ENCODE measurements at regions not wholly inside any gene's neighbourhood (a gene's known extent, or its start where the extent isn't known, plus 50 kb on each side); places are given as distances from the start of the nearest gene placed in this dataset.

DNA sequence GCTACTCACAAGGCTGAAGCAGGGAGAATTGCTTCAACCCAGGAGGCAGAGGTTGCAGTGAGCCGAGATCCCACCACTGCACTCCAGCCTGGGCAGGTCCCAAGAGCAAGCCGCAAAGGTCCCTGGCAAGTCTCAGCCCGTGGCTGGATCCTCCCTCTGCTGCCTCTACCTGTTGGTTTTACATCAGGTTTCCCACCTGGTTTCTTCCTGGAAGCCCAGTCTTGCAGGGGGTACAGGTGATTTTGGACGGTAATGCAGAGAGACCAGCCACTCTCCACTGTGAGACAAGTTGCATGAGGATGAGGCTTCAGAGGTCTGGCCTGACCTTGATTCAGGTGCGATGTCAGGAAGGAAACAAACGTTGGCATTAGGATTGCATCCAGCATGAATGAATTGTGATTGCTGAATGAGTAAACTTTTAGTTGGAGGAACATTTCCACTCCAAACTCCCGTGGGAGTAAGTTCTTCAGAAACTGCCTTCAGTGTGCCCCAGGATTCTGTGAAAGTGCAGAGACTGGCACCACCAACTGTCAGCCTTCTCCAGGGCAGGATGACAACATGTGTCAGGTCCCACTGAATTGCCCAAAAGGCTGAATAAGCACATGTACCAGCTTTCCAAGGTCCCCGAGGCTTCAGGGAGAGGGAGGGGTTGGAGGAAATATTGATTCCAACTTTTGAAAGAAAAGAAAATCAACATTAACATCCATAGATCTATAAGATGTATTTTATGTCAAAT lies 189.4 kb downstream of the TJP1 start:
- Histone ChIP-seq H3K4me2 (no peak overlapping the region), H4K20me1 (no peaks in the 10 kb centered on the region), H3K9me3 (no peaks in the 10 kb centered on the region), H3K27ac (no peak overlapping the region), H3K4me1 (peaks cover 9% of the 10 kb centered on the region; the same call in 1 of the 2 replicates), H3K4me3 (no peak overlapping the region), H3K27me3 (no peaks in the 10 kb centered on the region), H3K9ac (no peak overlapping the region), H3K36me3 (no peaks in the 10 kb centered on the region)
- no peak for TF ChIP-seq Cebpa-rat (IDR thresholded peaks at IDR 0.05)

DNA sequence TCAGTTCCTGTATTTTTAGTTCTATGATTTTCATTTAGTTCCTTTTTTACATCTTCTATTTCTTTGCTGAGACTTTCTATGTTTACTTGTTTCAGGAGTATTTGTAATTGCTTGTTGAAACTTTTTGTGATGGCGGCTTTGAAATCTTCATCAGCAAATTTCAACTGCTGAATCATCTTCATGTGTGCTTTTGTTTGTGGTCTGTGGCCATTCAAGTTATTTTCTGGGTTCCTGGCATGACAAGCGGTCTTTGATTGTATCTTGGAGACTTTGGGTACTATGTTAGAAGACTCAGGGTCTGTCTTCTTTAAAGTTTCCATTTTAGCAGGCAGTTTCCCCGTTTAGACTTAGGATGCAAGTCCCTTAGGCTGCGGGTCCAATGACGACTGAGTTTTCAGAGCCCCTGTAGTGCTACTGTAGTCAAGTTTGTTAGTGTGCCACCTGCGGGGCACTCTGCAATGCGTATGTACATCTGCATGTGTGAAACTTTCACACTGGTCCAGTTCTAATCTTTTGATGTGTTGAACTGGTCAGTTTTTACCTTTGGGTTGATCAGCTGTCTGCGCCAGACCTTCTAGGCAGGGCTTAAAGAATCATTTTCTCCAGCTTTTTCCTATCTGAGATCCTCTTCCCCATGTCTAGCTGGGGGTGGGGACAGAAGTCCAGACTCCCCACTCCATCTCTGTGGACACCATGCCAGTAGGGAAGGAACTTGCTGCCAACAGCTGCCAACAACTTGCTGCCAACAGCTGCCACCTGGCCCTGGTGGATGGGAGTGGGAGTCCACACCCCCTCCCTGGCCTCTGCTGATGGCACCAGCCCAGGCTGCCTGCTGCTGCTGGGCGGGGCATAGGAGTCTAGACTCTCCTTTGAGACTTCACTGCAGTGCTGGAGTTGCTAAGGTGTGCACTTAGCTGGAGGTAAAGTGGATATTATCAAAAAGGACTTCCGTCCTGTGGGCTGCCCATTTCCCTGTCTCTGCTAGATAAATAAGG lies 190.9 kb downstream of the TJP1 start:
- H3K36me3 ChIP-seq, result no peaks in the 10 kb centered on the region
- peak overlapping the region; percentile 1; the same call in 1 of the 2 replicates for H3K4me2 ChIP-seq
- H3K4me3 ChIP-seq, result no peak overlapping the region
- H3K27me3 ChIP-seq, result no peaks in the 10 kb centered on the region
- H3K27ac ChIP-seq, result no peak overlapping the region
- peaks cover 9% of the 10 kb centered on the region; the same call in 1 of the 2 replicates for H3K4me1 ChIP-seq
- TF ChIP-seq Cebpa-rat (IDR thresholded peaks at IDR 0.05), result no peak
- peaks cover 3% of the 10 kb centered on the region; the same call in 1 of the 2 replicates for H3K9me3 ChIP-seq
- no peaks in the 10 kb centered on the region for H4K20me1 ChIP-seq
- H3K9ac ChIP-seq, result no peak overlapping the region

DNA sequence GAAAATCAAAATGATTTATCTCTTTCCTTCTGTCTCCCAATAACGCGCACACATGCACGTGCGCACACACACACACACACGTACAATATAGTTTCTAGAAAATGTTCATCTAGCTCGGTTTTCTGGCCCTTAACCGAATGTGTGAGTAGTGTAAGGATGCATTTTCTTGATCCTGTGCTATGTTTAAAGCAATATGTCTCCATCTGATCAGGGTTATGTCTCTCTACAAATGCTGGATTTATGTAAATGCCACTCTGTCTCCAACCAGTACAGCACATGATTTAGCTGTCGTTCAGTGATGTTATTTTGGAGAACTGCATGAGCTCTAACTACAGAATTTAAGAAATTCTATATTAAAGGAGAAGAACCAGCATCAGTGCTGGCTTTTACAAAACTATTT lies 198.0 kb downstream of the TJP1 start:
- H3K4me1 ChIP-seq, result no peaks in the 10 kb centered on the region
- H3K9ac ChIP-seq, result no peak overlapping the region
- peaks cover 10% of the 10 kb centered on the region for H3K9me3 ChIP-seq
- no peak overlapping the region for H3K4me2 ChIP-seq
- H3K36me3 ChIP-seq, result no peaks in the 10 kb centered on the region
- H3K27me3 ChIP-seq, result no peaks in the 10 kb centered on the region
- TF ChIP-seq Cebpa-rat (IDR thresholded peaks at IDR 0.05), result no peak
- no peak overlapping the region for H3K4me3 ChIP-seq
- no peaks in the 10 kb centered on the region for H4K20me1 ChIP-seq
- H3K27ac ChIP-seq, result no peak overlapping the region

DNA sequence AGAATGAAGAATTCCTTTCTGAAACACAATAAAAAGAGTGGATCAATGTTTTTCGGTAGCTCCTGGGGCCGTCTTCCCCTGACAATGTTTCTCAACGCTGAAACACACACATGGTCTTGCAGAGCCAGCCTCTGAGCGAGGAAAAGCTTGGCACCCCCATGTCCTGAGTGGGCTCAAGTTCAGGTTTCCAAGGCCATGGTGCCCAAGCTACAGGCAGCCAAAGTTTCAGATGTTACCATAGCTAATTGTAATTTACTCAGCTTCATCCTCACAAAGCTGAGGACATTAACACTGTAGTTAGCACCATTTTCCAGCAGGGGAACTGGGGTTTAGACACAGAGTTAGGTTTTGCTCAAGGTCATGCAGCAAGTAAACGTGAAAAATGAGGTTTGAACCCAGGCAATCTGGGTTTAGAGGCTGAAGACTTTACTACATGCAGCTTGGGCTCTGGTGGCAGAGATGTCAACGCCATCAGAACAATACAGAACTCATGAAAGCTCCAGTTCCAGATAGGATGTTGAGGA lies 199.1 kb downstream of the TJP1 start:
- peaks cover 10% of the 10 kb centered on the region for H3K9me3 ChIP-seq
- H3K36me3 ChIP-seq, result no peaks in the 10 kb centered on the region
- no peak overlapping the region for H3K4me2 ChIP-seq
- no peaks in the 10 kb centered on the region for H3K27me3 ChIP-seq
- no peak overlapping the region for H3K27ac ChIP-seq
- H4K20me1 ChIP-seq, result no peaks in the 10 kb centered on the region
- H3K4me3 ChIP-seq, result no peak overlapping the region
- H3K9ac ChIP-seq, result no peak overlapping the region
- TF ChIP-seq Cebpa-rat (IDR thresholded peaks at IDR 0.05), result no peak
- no peaks in the 10 kb centered on the region for H3K4me1 ChIP-seq

DNA sequence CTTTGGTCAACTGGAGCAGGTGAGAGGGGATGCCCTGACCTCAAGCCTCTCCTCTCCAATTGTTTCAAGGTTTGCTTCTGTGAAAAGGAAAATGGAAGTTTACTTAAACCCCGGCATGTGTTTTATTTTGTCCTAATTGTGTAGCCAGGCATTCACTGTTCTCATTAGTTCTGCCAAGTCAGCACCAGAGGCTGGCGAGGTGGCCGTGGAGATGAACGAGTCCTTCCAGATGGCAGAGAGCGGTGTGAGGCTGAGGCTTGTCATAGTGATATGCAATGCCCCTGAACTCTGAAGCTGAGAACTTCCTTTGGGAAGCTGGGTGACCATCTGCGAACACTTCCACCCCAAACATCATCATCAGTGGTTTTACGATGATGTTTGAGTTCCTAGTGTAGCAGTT lies 199.6 kb downstream of the TJP1 start:
- Histone ChIP-seq H3K9me3 (peaks cover 10% of the 10 kb centered on the region), H4K20me1 (no peaks in the 10 kb centered on the region), H3K9ac (no peak overlapping the region), H3K27ac (no peak overlapping the region), H3K27me3 (no peaks in the 10 kb centered on the region), H3K4me2 (no peak overlapping the region), H3K36me3 (no peaks in the 10 kb centered on the region), H3K4me1 (no peaks in the 10 kb centered on the region), H3K4me3 (no peak overlapping the region)
- no peak for TF ChIP-seq Cebpa-rat (IDR thresholded peaks at IDR 0.05)

DNA sequence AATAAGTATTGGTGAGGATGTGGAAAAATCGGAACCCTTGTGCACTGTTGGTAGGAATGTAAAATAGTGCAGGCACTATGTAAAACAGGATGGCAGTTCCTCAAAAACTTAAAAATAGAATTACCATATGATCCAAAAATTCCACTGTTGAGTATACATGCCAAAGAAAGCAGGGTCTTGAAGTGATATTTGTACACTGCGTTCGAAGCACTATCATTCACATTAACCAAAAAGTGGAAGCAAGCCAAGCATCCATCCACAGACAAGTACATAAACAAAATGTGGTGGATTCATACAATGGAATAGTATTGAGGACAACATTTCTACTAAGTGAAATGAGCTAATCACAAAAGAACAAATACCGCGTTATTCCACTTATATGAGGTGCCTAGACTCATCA lies 200.7 kb downstream of the TJP1 start:
- H3K27ac ChIP-seq, result no peak overlapping the region
- H3K4me2 ChIP-seq, result no peak overlapping the region
- H3K4me1 ChIP-seq, result no peaks in the 10 kb centered on the region
- peaks cover 7% of the 10 kb centered on the region for H3K9me3 ChIP-seq
- TF ChIP-seq Cebpa-rat (IDR thresholded peaks at IDR 0.05), result no peak
- no peaks in the 10 kb centered on the region for H3K27me3 ChIP-seq
- no peaks in the 10 kb centered on the region for H4K20me1 ChIP-seq
- H3K36me3 ChIP-seq, result no peaks in the 10 kb centered on the region
- no peak overlapping the region for H3K4me3 ChIP-seq
- H3K9ac ChIP-seq, result no peak overlapping the region

DNA sequence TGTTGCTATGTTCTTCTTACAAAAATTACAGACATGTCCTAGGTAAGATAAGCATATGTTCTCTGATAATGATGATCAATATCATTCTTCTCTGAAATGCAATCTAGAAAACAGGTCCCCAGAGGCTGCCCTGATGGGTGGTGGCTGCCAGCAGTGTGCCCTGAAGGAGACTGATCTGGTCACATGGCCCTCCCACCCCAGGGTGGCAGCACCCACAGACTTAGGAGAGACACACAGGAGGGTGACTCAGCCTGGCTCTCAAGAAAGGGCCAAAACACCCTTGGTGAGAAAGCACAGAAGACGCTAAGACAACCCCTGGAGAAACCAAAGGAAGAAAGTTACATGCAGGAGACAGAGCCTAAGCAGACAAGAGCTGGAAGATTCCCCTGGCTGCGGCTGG lies 203.7 kb downstream of the TJP1 start:
- no peak for TF ChIP-seq Cebpa-rat (IDR thresholded peaks at IDR 0.05)
- no peak overlapping the region for H3K9ac ChIP-seq
- no peaks in the 10 kb centered on the region for H3K36me3 ChIP-seq
- H3K27ac ChIP-seq, result no peak overlapping the region
- H3K4me1 ChIP-seq, result no peaks in the 10 kb centered on the region
- H3K27me3 ChIP-seq, result no peaks in the 10 kb centered on the region
- no peak overlapping the region for H3K4me2 ChIP-seq
- no peak overlapping the region for H3K4me3 ChIP-seq
- 0 out of 2 replicates have a peak, but pooled peaks cover 3% of the 10 kb centered on the region for H3K9me3 ChIP-seq
- no peaks in the 10 kb centered on the region for H4K20me1 ChIP-seq

DNA sequence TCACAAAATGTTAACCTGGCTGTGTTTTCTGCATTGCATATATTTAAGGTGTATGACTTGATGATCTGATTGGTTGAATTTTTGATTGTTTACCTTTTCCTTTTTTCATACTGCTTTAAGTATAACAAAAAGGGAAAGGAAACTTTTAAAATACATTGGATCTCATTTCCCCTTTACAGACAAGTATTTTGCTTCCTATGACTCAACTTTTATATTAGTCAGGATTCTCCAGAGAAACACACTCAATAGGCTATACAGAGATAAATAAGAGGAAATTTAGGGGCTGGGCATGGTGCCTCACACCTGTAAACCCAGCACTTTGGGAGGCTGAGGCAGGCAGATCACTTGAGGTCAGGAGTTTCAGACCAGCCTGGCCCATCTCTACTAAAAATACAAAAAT lies 205.8 kb downstream of the TJP1 start:
- H3K27me3 ChIP-seq, result no peaks in the 10 kb centered on the region
- H3K4me2 ChIP-seq, result no peak overlapping the region
- no peak for TF ChIP-seq Cebpa-rat (IDR thresholded peaks at IDR 0.05)
- no peaks in the 10 kb centered on the region for H3K36me3 ChIP-seq
- H3K9me3 ChIP-seq, result 0 out of 2 replicates have a peak, but pooled peaks cover 3% of the 10 kb centered on the region
- no peak overlapping the region for H3K4me3 ChIP-seq
- no peak overlapping the region for H3K9ac ChIP-seq
- peaks cover 6% of the 10 kb centered on the region for H3K4me1 ChIP-seq
- H3K27ac ChIP-seq, result no peak overlapping the region
- H4K20me1 ChIP-seq, result no peaks in the 10 kb centered on the region

DNA sequence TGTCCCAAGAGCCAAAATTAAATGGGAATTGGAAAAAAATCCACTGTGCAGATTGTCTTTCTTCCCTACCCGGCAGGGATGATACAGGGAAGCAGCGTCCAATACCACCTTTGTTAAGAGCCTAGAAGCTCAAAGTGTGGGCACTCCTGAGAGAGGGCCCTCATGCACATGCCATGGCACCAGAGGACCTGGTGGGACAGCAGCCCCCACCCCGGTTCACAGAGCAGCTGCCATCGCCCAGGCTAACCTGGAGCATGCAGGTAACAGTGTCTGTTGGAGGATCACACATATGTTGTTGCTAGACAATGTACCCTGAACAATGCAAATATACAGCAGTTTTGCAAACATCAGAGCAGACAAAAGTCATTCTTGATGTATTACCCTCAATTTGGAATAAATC lies 206.5 kb downstream of the TJP1 start:
- H3K4me2 ChIP-seq, result no peak overlapping the region
- no peak overlapping the region for H3K27ac ChIP-seq
- no peaks in the 10 kb centered on the region for H4K20me1 ChIP-seq
- TF ChIP-seq Cebpa-rat (IDR thresholded peaks at IDR 0.05), result no peak
- no peaks in the 10 kb centered on the region for H3K36me3 ChIP-seq
- H3K4me1 ChIP-seq, result peaks cover 6% of the 10 kb centered on the region
- no peak overlapping the region for H3K9ac ChIP-seq
- H3K4me3 ChIP-seq, result no peak overlapping the region
- H3K9me3 ChIP-seq, result 0 out of 2 replicates have a peak, but pooled peaks cover 3% of the 10 kb centered on the region
- H3K27me3 ChIP-seq, result no peaks in the 10 kb centered on the region

All from BLaER1 (cell line).